ENCODE measurements at regions not wholly inside any gene's neighbourhood (a gene's known extent, or its start where the extent isn't known, plus 50 kb on each side); places are given as distances from the start of the nearest gene placed in this dataset.

- DNase-seq: no peak
Measured at GRCh38 chr14:81849714-81850113, 316.1 kb upstream of the SEL1L start.

GRCh38 chr14:81855007-81855406, 321.4 kb upstream of the SEL1L start:
- DNase-seq: no peak

GRCh38 chr14:81859046-81859445, 325.4 kb upstream of the SEL1L start:
- DNase-seq: no peak

GRCh38 chr14:81868172-81868571, 334.5 kb upstream of the SEL1L start:
- DNase-seq: no peak

DNA sequence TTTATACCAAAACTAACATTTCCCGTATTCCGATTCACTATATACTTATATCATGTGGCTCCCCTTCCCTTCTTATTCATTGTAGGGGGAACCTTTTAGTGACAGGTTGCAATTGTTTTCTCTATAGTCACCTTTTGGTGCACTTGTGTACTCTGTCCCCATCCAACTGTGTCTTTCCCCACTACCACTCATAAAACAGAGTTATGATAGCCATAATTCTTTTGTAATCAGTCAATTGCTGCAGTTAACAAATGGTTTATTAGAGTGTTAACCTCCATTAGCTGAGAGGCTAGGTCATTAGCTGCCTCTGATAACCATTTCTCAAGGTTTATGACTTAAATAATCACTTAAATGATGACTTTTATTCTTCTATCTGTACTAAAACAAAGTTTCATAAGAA, 338.1 kb upstream of the SEL1L start:
- no peak for DNase-seq

- DNase-seq: no peak
Measured at GRCh38 chr14:81884382-81884781, 350.7 kb upstream of the SEL1L start.

DNA sequence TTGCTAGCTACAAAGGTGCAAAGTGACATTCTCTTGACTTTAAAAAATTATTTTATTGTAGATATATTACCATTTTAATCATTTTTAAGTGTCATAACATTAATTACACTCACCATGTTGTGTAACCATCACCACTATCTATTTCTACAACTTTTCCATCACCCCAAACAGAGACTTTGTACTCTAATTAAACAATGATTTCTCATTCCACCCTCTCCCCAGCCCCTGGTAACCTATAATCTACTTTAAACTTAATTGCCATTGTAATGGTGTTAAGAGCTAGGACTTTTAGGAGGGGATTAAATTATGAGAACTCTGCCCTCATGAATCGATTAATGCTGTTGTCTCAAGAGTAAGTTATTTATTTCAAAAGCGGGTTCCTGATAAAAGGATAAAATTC, 352.9 kb upstream of the SEL1L start:
- no peak for DNase-seq

DNA sequence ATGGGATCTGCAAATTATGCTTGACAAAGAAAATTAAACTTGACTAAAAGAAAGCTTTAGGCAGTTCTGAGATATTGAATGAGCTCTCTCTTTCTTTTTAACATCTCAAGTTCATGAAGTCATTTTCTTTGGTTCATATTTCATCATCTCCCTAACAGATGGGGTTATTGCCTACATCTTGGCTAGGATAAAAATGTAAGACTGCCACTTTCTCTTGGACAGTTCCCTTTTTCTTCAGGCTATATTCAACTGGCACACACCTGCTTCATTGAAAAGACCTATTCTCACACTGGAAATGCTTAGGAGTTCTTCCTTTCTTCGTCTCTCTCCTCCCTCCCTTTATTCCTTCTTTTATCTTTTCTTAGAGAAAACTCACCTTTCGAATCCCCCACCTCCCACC, 355.9 kb upstream of the SEL1L start:
- DNase-seq: no peak

- DNase-seq: no peak
Measured at GRCh38 chr14:81890020-81890419, 356.4 kb upstream of the SEL1L start.

DNA sequence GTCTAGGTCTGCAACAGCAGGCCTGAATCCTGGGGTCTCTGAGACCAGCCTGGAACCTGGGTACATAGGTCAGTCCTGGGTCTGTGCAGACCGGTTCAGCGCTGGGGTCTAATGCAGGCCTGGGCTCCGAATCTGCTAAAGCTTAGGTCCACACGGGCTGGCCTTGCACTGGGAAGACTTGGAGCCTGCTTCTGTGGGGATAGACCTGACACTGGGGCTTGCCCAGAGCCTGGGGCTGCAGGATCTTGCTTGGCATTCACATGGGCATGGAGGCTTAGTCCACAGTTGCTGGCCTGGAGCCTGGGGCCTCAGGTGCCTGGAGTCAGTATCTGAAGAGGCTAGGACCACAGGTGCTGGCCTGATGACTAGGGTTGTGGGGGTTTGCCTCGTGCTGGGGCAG, 369.8 kb upstream of the SEL1L start:
- no peak for DNase-seq

GRCh38 chr14:81927070-81927469, 393.4 kb upstream of the SEL1L start:
- DNase-seq: no peak

GRCh38 chr14:81931828-81932227, 398.2 kb upstream of the SEL1L start:
- DNase-seq: no peak

DNA sequence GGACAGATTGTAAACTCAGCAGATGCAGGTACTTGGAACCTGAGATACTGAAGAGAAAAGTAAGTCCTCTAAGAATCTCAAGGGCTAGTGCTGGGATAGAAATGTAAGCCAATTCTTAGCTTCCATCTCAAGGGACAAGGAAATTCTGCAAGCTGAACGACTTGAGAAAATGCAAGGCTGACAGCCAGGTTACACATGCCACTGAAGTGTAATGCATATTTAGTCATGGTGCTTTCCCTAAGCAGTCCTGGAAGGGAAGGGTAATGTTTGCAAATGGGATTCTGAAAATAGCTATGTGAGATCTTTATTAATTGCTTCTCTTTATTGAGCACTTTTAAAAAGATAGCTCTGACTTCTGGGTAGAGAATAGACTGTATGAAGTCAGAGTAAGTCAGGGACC, 402.7 kb upstream of the SEL1L start:
- DNase-seq: no peak

- no peak for DNase-seq
Measured at GRCh38 chr14:81936902-81937301, 403.2 kb upstream of the SEL1L start.

- DNase-seq: no peak
Measured at GRCh38 chr14:81938341-81938740, 404.7 kb upstream of the SEL1L start.

DNA sequence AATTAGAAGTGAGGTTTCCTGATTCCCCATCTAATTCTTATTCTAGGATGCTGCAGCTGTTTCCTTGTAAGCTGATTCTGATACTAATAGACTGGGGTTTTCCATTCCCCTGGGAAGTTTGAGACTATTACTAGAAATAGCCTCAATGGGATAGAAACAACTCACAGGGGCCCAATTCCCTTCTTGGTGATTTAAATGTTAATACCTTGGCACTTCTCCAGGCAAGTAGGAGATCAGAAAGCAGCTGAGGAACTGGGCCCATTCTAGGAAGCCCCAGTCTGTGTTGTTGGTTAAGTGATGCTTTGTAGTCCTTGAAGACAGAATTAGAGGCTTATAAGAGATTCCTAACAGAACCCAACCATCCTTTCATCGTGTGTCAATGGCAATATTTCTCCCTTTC, 407.0 kb upstream of the SEL1L start:
- DNase-seq: no peak

DNA sequence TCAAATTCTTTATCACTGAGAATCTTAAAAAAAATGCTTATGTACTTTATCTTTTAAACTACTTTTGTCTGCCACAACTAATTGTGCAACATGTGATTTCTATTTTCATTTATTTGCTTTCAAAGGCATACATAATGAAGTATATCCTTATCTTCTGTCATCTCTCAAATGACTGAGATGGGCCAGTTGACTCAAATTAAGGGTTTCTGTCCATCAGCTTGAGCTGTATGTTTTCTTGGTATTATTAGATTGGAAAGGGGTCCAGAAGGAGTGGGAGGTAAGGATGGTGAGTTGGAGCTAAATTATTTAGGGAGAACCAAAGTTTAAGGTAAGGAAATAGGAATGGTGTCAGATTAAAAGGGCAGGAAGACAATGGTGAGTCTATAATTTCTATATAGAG, 408.4 kb upstream of the SEL1L start:
- DNase-seq: no peak

GRCh38 chr14:81946375-81946774, 412.7 kb upstream of the SEL1L start:
- no peak for DNase-seq

DNA sequence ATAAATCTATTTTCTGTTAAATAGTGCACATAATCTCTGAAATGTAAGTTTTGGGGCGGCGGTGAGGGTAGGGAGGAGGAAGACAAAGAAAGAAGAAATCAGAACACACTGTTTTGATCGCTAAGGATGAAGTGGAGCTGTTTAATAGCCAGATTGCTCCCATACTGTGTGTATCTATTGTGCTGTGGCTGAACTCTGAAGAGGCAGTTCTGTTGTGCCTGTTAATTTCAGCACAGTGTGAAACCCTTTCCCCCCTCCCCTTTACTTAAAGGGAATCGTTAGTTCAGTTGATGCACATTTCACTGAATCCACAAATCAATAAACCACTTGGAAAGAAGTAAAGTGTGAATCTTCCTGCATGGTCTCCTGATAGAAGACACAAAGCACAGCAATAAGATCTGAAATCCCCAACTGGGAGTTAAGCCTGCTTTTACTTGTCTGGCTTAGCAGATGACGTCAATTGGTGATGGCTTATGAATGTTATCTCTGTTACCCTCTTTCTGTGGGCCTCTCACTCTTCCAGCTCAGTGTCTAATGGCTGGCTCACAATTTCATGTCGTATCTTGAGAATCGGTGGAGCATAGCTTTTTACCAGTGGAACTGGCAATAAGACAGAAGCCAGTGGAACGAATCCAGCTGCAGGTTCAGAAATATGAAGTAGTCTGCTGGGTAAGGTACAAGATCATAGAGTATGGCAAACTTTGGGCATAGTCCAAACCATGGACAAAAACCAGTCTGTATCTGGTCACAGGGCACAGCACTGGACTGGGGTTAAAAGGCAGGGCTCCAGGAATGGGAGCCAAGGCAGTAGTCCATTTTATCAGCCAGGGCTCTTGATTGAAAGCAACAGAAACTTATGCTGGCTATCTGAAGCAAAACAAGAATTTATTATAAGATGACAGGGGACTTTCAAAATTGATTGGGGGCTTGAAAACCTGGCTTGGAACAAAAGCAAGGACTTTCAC, 413.5 kb upstream of the SEL1L start:
- no peak for DNase-seq

DNA sequence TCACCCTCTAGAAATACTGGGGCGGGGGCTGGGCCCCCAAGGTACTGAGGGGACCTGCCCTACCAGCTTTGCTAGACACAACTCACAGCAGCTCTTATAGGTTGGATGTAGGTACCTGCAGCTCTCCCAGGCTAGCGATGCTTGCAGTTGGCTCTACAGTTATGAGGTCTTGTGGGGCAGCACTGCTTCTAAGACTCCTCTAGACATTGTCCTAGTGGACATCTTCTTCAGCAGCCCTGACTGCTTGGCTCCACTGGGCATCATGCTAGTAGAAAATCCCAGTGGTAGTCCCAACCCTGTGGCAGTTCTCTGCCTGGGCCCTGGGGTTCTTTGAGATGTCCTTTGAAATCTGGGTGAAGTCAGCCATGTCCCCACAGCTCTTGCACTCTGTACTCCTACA, 419.3 kb upstream of the SEL1L start:
- DNase-seq: no peak

- DNase-seq: no peak
Measured at GRCh38 chr14:81953419-81953818, 419.8 kb upstream of the SEL1L start.

- no peak for DNase-seq
Measured at GRCh38 chr14:81955123-81955522, 421.5 kb upstream of the SEL1L start.

- DNase-seq: no peak
Measured at GRCh38 chr14:81960781-81961180, 427.1 kb upstream of the SEL1L start.

DNA sequence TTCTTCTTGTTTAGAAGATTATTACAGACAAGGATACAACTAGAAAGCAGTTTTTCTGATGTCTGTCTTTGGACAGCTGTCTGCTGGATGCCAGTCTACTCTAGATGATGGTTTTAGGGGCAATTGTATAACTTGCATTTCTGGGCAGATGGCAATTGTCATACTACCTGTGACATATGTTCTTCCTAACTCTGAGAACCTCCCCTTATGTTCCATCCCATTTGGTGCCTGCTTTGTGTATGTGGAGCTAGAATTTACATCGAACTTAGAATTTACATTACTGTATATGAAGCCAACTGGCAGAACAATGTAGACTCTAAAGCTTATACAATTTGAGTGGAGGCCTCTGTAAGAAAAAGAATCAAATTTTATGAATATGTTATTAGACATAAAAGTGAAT, 430.2 kb upstream of the SEL1L start:
- DNase-seq: no peak

GRCh38 chr14:81970307-81970706, 436.7 kb upstream of the SEL1L start:
- no peak for DNase-seq

All from CD4-positive, alpha-beta T cell treated with Interleukin-1 beta for 1 hour (primary cell).